Lung (tissue), 11 donors: ENCODE measurements at regions not wholly inside any gene's neighbourhood (a gene's known extent, or its start where the extent isn't known, plus 50 kb on each side); places are given as distances from the start of the nearest gene placed in this dataset.
A peak's percentile ranks its signal among the peaks of the same experiment; 100 is the strongest.

Experiments used
- ATAC-seq: fragments of 200-7000 bp; cut with Tn5 transposase; one replicate; pipeline ENCODE4 v1.9.1; 2020; ENCODE audit warnings: moderate number of reproducible peaks; ENCODE audit not compliant: insufficient read depth, low FRiP score
- DNase-seq, 3 donors: peaks; one replicate each; pipeline ENCODE4 v3.0.0-alpha.2; 2013 to 2017
- H3K27ac ChIP-seq, 2 donors: one replicate each; pipeline ENCODE4 v1.5.1; 2013; ENCODE audit warnings: mild to moderate bottlenecking in 2 of 2, moderate library complexity in 2 of 2, control low read depth in 1 of 2, inconsistent platforms in 1 of 2, low read depth in 1 of 2, low read length in 1 of 2
- H3K27me3 ChIP-seq, 3 donors: one replicate each; pipeline ENCODE4 v1.5.1; 2013; ENCODE audit warnings: low read length in 2 of 3; ENCODE audit not compliant: control insufficient read depth in 3 of 3, insufficient read depth in 3 of 3
- H3K36me3 ChIP-seq, 4 donors: one replicate each; pipeline ENCODE4 v1.5.1; 2013; ENCODE audit warnings: low read length in 4 of 4, mild to moderate bottlenecking in 1 of 4, moderate library complexity in 1 of 4; ENCODE audit not compliant: control insufficient read depth in 4 of 4, insufficient read depth in 4 of 4
- H3K4me1 ChIP-seq, 5 donors: one replicate each; pipeline ENCODE4 v1.5.1; 2013; ENCODE audit warnings: low read length in 5 of 5, mild to moderate bottlenecking in 2 of 5, moderate library complexity in 1 of 5; ENCODE audit not compliant: control insufficient read depth in 5 of 5, insufficient read depth in 5 of 5
- H3K4me3 ChIP-seq: one replicate; pipeline ENCODE4 v1.5.1; 2013; ENCODE audit warnings: mild to moderate bottlenecking, control low read depth, moderate library complexity
- H3K9ac ChIP-seq, 2 donors: one replicate each; pipeline ENCODE4 v1.5.1; 2013; ENCODE audit warnings: low read length in 2 of 2, control low read depth in 1 of 2; ENCODE audit not compliant: insufficient read depth in 1 of 2
- H3K9me3 ChIP-seq, 4 donors: one replicate each; pipeline ENCODE4 v1.5.1; 2013; ENCODE audit warnings: low read length in 3 of 4, mild to moderate bottlenecking in 1 of 4, moderate library complexity in 1 of 4; ENCODE audit not compliant: control insufficient read depth in 4 of 4, insufficient read depth in 3 of 4
- CTCF ChIP-seq: IDR thresholded peaks from 2 replicates; pipeline ENCODE4 v1.5.1; 2012; ENCODE audit warnings: mild to moderate bottlenecking; ENCODE audit errors: control extremely low read depth, extremely low read depth
- WGBS, 2 donors: extraction: QIAGEN DNeasy Blood & Tissue Kit; methylation state at CpG; one replicate each; pipeline ENCODE4 v1.1.7; 2013; 5-methylcytosine and 5-hydroxymethylcytosine counted together
- donor health status: control.
- donor health status: control.
- donor health status: Bipolar disorder and iron deficiency.
- donor health status: healthy.
- donor health status: DM: yes; HTN: yes; CAD: no.

GRCh38 chr2:58481670-58482069, 240.5 kb upstream of the FANCL start:
- ATAC-seq: no peak

DNA sequence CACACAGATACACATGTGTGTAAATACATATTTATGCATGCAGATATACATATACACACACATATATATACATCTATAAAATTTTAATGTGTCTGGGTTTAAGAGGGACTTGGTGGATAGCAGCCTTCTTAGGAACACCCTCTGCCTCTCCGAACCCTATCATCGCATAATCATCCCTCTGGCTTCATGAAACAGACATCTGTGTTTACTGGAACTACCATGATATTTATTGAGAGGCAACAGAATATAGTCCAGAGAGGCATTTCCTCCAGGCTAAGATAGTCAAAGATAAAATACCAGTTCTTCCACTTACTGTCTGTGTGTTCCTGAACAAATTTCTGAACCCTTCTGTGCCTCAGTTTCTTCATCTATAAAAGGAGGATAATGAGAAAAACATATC, 239.0 kb upstream of the FANCL start:
- ATAC-seq: no peak
- no peak overlapping the region for H3K4me3 ChIP-seq
- H3K9me3 ChIP-seq: no peaks in the 10 kb centered on the region
- H3K27me3 ChIP-seq: no peaks in the 10 kb centered on the region
- H3K9ac ChIP-seq: no peak overlapping the region
- no peak for DNase-seq
- no peaks in the 10 kb centered on the region for H3K36me3 ChIP-seq
- H3K27ac ChIP-seq: no peak overlapping the region
- no peak for TF ChIP-seq CTCF
- H3K4me1 ChIP-seq: no peaks in the 10 kb centered on the region
- 82 to 93% methylated on average over 2 of the region's 2 CpGs for WGBS, 2 donors

More at GRCh38 chr2:58481670-58482069, 240.5 kb upstream of the FANCL start:
- Histone ChIP-seq H3K27ac (no peak overlapping the region), H3K27me3 (no peaks in the 10 kb centered on the region), H3K4me3 (no peak overlapping the region), H3K36me3 (no peaks in the 10 kb centered on the region), H3K9ac (no peak overlapping the region), H3K4me1 (no peaks in the 10 kb centered on the region), H3K9me3 (no peaks in the 10 kb centered on the region)
- WGBS, 2 donors: 85 to 90% methylated on average over 2 of the region's 2 CpGs
- no peak for DNase-seq
- TF ChIP-seq CTCF: no peak

DNA sequence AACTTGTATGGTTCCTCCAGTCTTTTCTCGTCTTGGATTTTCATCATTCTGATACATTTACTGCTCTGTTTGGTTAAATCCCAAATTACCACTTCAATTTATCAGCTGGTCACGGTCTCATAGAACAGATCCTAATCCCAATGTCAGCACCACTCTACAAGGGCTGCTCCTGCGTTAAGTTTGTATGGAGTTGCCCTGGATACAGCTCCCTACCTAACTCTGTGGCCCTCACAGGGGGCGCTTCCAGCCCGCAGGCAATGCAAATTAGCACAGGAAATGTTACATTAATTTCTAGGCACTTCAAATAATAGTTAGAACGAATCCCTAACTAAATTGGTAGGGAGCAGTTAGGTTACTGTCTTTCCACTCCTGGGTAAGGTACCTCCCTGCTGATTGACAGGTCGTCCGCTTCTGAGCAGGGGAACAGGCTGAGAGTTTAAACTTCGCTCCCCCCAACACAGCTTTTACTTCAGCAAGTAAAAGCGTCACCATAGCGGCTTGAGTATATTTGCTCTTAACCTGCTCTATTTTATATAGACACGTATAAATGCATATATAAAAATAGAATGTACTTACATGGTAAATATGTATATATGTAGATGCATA, 238.5 kb upstream of the FANCL start:
- no peaks in the 10 kb centered on the region for H3K9me3 ChIP-seq
- H3K36me3 ChIP-seq: no peaks in the 10 kb centered on the region
- no peak overlapping the region for H3K4me3 ChIP-seq
- ATAC-seq: no peak
- 75 to 84% methylated on average over 12 of the region's 12 CpGs for WGBS, 2 donors
- no peak overlapping the region for H3K9ac ChIP-seq
- no peak for TF ChIP-seq CTCF
- no peaks in the 10 kb centered on the region for H3K4me1 ChIP-seq
- peak in 1 of 3 donors; percentile 2 for DNase-seq
- no peak overlapping the region for H3K27ac ChIP-seq
- no peaks in the 10 kb centered on the region for H3K27me3 ChIP-seq

DNA sequence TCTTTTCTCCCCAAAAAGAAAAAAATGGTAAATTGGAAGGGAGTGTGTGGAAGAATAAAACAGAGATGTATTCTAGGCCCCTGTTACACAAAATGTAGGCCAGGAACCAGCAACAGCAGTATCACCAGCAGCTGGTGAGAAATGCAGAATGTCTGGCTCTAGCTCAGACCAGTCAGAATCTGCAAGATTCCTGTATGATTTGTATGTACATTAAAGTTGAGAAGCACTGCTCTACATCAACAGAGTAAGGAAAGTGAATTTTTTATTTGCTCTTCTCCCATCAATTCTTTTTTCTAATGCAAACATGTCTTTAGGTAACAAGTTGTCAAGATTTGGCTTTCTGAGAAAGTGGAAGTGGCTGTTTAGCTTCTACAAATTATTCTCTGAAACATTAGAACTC, 235.4 kb upstream of the FANCL start:
- Histone ChIP-seq H3K27ac (no peak overlapping the region), H3K27me3 (no peaks in the 10 kb centered on the region), H3K9ac (no peak overlapping the region), H3K9me3 (no peaks in the 10 kb centered on the region), H3K4me3 (no peak overlapping the region), H3K36me3 (no peaks in the 10 kb centered on the region), H3K4me1 (no peaks in the 10 kb centered on the region)
- no peak for TF ChIP-seq CTCF
- peak in 1 of 3 donors; percentile 7 for DNase-seq
- ATAC-seq: no peak
